ENCODE measurements at regions not wholly inside any gene's neighbourhood (a gene's known extent, or its start where the extent isn't known, plus 50 kb on each side); places are given as distances from the start of the nearest gene placed in this dataset.

DNA sequence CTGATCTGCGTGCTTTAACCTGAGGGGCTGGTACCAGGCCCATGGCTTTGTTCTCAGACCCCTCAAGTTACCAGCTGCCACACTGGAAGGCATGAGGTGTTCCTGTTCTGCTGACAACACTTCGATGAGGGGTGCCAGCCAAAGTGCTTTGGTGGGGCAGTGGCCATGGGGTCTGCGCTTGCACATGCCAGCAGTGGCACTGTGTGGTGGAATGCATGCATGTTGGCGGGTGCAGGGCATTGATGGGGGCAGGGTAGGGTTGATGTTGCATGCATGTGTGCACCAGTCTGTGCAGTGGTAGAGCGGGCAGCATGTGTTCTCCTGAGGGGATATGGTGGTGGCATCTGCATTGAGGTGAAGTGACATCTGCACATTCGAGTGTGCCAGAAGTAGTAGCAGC is 497.0 kb downstream of the SQOR start:
- no peaks in the 10 kb centered on the region for H3K27me3 Mint-ChIP-seq
- no peaks in the 10 kb centered on the region for H3K36me3 Mint-ChIP-seq

DNA sequence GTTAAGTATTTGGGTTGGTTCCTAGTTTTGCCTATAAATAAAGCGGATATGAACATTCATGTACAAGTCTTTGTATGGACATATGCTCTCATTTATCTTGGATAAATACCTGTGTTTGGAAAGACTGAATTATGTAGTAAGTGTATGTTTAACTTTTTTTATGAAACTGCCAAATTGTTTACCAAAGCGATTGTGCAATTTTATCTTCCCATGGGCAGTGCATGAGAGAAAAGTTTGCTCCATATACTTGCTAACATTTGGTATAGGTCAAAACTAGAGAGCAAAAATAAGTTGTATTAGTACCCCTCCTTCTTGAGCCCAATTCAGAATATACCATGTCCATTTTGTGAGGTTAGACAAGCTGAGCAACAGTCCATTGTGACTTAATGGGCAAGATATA is 502.6 kb downstream of the SQOR start:
- no peak overlapping the region for H3K27ac Mint-ChIP-seq
- peaks cover 10% of the 10 kb centered on the region for H3K9me3 Mint-ChIP-seq (ENCODE audit: low read depth)
- no peak overlapping the region for H3K4me3 Mint-ChIP-seq
- H3K27me3 Mint-ChIP-seq, result no peaks in the 10 kb centered on the region
- H3K4me1 Mint-ChIP-seq, result no peaks in the 10 kb centered on the region
- CTCF ChIA-PET, result no interaction called here
- no peaks in the 10 kb centered on the region for H3K36me3 Mint-ChIP-seq
- DNase-seq (no peak), ATAC-seq (no peak)

More for the DNA sequence above, 497.0 kb downstream of the SQOR start:
- CTCF ChIA-PET, result no interaction called here
- no peak for ATAC-seq
- peaks cover 7% of the 10 kb centered on the region for H3K9me3 Mint-ChIP-seq (ENCODE audit: low read depth)
- H3K4me3 Mint-ChIP-seq, result no peak overlapping the region
- H3K27ac Mint-ChIP-seq, result no peak overlapping the region
- H3K4me1 Mint-ChIP-seq, result no peaks in the 10 kb centered on the region
- no peak for DNase-seq

DNA sequence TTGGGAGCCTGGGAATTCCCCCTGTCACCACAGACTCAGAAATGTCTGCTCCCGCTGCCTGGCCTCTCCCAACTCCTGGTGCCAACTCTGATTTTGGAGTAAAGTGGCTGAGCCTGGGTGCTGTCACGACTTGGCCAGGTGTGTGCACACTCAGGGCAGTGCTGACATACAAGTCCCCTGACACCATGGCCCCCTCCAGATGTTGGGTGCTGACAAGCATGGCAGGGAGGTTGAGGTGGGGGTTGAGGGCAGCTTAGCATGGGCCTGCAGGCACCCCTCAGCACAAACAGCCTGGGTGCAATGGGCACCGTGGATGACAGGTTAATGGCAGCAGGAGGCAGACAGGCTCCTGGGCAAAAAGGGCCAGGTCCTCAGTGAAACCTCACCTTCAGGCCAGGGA is 511.2 kb downstream of the SQOR start:
- Mint-ChIP-seq H3K4me1 (no peaks in the 10 kb centered on the region), H3K9me3 (ENCODE audit: low read depth) (peaks cover 6% of the 10 kb centered on the region), H3K27me3 (no peaks in the 10 kb centered on the region), H3K4me3 (no peak overlapping the region), H3K27ac (no peak overlapping the region), H3K36me3 (no peaks in the 10 kb centered on the region)
- CTCF ChIA-PET, result no interaction called here
- ATAC-seq, result no peak
- DNase-seq, result no peak

DNA sequence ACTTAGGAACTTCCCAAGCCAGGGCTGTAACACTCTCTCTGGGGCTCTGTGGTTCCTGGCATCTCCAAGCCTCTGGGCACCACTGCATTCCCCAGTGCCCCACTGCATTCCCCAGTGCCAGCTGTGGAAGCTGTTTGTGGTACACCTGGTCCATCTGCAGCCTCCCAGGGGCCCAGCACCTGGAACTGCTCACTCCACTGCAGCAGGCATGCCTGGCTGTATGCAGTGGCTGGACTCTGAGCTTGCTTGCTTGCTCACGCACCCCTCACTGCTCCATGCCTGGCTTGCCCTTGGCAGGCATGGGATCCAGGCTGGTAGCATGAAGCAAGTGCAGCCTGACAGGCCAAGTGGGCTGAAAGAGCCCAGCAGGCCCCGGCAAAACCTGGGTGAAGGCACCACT is 512.1 kb downstream of the SQOR start:
- Mint-ChIP-seq H3K4me1 (no peaks in the 10 kb centered on the region), H3K9me3 (ENCODE audit: low read depth) (peaks cover 3% of the 10 kb centered on the region), H3K27me3 (no peaks in the 10 kb centered on the region), H3K36me3 (no peaks in the 10 kb centered on the region), H3K4me3 (no peak overlapping the region), H3K27ac (no peak overlapping the region)
- CTCF ChIA-PET, result no interaction called here
- DNase-seq (no peak), ATAC-seq (no peak)

DNA sequence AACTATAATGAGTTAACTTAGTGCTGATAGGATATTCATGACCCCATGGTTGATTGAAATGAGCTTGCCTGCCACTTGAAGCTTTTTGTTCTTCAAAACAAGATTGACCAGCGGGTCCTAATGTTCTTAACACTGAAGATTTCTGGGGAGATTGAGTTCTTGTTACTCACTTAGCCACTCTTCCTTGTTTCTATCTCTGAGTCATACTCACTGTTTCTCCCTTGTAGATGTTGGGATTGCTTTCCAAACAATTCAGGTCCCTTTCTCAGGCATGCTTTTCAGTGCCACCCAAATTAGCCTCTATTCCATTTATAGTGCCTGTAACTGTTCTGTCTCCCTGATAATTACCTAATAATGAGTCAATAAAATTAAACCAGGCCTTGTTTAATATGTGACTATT is 517.0 kb downstream of the SQOR start:
- Mint-ChIP-seq H3K27me3 (no peaks in the 10 kb centered on the region), H3K9me3 (ENCODE audit: low read depth) (no peaks in the 10 kb centered on the region), H3K36me3 (no peaks in the 10 kb centered on the region), H3K4me1 (no peaks in the 10 kb centered on the region), H3K4me3 (no peak overlapping the region), H3K27ac (no peak overlapping the region)
- no peak for DNase-seq
- CTCF ChIA-PET, result no interaction called here
- ATAC-seq, result no peak

DNA sequence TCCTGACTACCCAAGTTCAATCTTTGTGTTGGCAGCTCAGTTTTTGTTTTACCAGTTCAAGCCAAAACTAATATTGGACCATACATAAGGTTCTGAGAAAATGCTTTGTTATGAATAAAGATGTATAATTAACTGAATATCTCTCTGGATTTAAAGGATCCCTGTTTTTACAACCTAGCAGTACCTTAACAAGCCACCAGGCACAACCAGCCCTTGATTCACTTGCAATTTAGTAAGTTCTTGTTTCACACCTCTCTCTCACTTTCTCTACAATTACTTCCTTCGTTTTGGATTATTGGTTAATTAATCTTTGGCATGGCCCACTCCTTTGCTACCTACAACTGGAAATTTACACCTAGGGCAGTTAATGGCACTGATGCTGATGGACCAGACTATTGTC is 531.9 kb downstream of the SQOR start:
- Mint-ChIP-seq H3K4me3 (no peak overlapping the region), H3K9me3 (ENCODE audit: low read depth) (peaks cover 18% of the 10 kb centered on the region), H3K27ac (no peak overlapping the region), H3K27me3 (no peaks in the 10 kb centered on the region), H3K36me3 (no peaks in the 10 kb centered on the region), H3K4me1 (no peaks in the 10 kb centered on the region)
- DNase-seq, result no peak
- ATAC-seq, result no peak
- CTCF ChIA-PET, result no interaction called here

DNA sequence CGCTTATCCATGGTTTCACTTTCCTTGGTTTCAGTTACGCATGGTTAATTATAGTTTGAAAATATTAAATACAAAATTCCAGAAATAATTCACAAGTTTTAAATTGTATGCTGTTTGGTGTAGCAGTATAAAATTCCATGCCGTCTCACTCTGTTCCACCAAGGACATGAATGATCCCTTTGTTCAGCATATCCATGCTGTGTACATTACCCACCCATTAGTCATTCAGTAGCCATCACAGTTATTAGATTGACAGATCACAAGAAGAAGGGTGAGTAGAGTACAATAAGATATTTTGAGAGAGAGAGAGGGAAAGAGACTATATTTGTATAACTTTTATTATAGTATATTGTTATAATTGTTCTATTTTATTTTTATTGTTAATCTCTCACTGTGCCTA is 535.5 kb downstream of the SQOR start:
- CTCF ChIA-PET, result no interaction called here
- H3K4me1 Mint-ChIP-seq, result no peaks in the 10 kb centered on the region
- no peaks in the 10 kb centered on the region for H3K36me3 Mint-ChIP-seq
- H3K4me3 Mint-ChIP-seq, result no peak overlapping the region
- H3K27ac Mint-ChIP-seq, result no peak overlapping the region
- H3K27me3 Mint-ChIP-seq, result no peaks in the 10 kb centered on the region
- ATAC-seq (no peak), DNase-seq (no peak)
- H3K9me3 Mint-ChIP-seq (ENCODE audit: low read depth), result peaks cover 18% of the 10 kb centered on the region

DNA sequence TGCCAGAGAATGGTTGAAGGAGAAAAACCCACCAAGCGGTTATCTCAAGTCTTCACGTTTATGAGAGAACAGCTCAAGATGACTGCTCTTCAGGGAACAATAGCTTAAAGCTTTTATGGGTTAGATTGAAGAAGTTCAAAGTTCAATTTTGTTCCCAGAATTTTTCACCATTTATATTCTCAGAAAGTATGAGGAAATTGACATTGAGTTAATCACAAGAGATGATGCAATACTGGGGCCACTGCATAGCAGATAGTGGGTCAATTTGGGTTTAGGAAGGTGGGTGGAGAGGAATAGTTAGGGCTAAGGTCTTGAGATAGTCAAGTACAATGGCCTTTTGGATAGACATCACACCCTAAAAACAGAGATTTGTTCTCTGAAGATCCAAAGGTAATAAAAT is 539.3 kb downstream of the SQOR start:
- Mint-ChIP-seq H3K27me3 (no peaks in the 10 kb centered on the region), H3K27ac (no peak overlapping the region), H3K36me3 (no peaks in the 10 kb centered on the region), H3K4me1 (no peaks in the 10 kb centered on the region), H3K9me3 (ENCODE audit: low read depth) (peaks cover 5% of the 10 kb centered on the region), H3K4me3 (no peak overlapping the region)
- no peak for DNase-seq
- no peak for ATAC-seq
- CTCF ChIA-PET, result no interaction called here

DNA sequence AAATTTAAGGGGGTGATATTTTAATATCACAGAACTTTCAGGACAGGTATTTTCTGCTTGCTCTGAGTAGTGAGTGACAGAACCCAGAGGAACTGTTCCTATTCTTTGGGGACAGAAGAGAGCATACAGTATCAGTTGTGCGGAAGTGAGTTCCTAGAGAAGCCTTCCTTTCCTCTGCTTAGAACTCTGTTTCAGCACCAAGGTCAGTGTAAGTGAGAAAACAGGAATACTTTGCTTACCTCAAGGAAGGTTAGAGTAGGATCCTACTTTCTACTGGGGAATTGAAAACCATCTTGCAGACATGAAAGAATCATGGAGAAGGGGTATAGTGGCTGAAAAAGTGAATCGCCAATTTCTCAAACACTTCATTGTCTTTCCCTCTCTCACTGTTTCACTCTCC is 542.4 kb downstream of the SQOR start:
- Mint-ChIP-seq H3K27ac (no peak overlapping the region), H3K27me3 (no peaks in the 10 kb centered on the region), H3K9me3 (ENCODE audit: low read depth) (peaks cover 5% of the 10 kb centered on the region), H3K36me3 (no peaks in the 10 kb centered on the region), H3K4me1 (no peaks in the 10 kb centered on the region), H3K4me3 (no peak overlapping the region)
- CTCF ChIA-PET, result no interaction called here
- DNase-seq (no peak), ATAC-seq (no peak)

DNA sequence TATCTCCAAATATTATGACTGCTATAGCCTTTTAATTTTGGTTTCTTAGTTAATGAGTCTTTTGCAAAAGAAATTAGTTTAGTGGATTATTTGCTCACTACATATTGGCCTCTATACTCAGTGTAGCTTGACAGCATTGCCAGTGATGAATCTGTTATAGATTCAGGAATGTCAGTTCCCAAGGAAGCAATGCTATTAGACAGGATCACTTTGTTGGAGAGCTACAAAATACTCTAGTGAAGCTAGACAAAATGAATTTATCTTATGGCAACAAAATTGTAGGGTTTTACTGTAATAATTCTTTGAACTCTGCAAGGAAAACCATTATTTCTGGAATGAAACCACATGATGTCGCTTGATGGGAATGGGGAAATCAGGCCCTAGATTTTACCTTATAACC is 543.3 kb downstream of the SQOR start:
- Mint-ChIP-seq H3K4me1 (no peaks in the 10 kb centered on the region), H3K36me3 (no peaks in the 10 kb centered on the region), H3K9me3 (ENCODE audit: low read depth) (peaks cover 5% of the 10 kb centered on the region), H3K27ac (no peak overlapping the region), H3K4me3 (no peak overlapping the region), H3K27me3 (no peaks in the 10 kb centered on the region)
- CTCF ChIA-PET, result no interaction called here
- DNase-seq, result no peak
- no peak for ATAC-seq

DNA sequence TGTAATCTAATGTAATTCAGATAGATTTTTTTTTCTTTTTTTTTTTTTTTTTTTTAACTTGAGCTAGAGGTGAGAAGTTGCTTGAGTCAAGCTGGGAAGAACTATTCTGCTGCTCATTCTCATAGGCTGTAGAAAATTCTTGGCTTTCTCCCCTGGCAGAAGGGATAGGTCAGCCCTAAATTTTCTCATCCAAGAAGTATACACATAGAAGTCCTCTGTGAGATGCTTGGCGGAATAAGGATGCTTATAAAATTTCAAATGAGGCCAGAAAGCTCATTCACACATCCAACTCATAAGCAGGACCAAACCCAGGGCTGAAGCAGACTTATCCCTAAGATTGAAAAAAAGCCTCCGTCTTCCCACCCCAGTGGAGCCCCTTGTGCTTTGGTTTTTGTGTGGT is 572.5 kb downstream of the SQOR start:
- ATAC-seq, result no peak
- Mint-ChIP-seq H3K9me3 (ENCODE audit: low read depth) (peaks cover 13% of the 10 kb centered on the region), H3K4me1 (no peaks in the 10 kb centered on the region), H3K36me3 (no peaks in the 10 kb centered on the region), H3K4me3 (no peak overlapping the region), H3K27ac (no peak overlapping the region), H3K27me3 (no peaks in the 10 kb centered on the region)
- no peak for DNase-seq
- CTCF ChIA-PET, result interaction anchor here (0.7 kb wide), 1 partner anchor 67 kb away, joined by 5 read pairs; no protein-coding TSS in a partner anchor

DNA sequence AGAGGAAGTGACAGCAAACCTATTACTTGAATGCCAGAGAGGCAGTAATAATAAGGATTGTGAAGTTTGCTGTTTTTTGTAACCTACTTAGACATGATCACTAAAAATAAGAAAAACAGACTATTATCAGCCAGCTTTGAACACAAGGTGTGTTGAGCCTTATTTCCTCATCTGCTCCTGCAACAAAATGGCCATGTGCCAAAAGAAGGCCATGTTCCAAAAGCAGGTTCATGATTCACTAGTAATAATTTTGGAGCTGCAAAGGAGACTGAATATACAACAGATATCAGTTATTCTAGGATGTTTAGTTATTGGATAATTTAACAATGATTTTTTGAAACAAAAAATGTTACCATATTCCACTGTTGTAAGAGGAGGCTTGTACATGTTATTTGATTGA is 578.7 kb downstream of the SQOR start:
- peaks cover 14% of the 10 kb centered on the region for H3K9me3 Mint-ChIP-seq (ENCODE audit: low read depth)
- DNase-seq, result no peak
- H3K36me3 Mint-ChIP-seq, result no peaks in the 10 kb centered on the region
- CTCF ChIA-PET, result no interaction called here
- no peak overlapping the region for H3K27ac Mint-ChIP-seq
- no peak for ATAC-seq
- no peaks in the 10 kb centered on the region for H3K27me3 Mint-ChIP-seq
- H3K4me1 Mint-ChIP-seq, result no peaks in the 10 kb centered on the region
- no peak overlapping the region for H3K4me3 Mint-ChIP-seq

DNA sequence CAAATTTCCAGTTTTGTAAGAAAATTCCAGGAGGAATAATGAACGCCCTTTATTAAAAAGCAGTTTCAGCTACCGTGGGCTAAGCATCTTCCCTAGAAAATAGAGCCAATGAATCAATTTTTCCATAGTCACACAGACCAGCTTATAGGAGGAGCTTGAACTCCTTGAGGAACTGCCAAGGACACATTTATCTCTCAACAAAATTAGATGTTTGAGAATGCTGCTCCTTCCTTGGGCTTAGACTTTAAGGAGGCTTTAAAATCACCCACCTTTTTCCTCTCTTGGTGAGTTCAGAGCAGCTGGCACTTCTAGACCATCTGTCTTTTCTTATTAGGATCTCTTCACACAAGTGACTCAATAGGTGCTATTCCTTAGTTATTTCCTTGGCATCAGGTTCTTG is 588.0 kb downstream of the SQOR start:
- DNase-seq (no peak), ATAC-seq (no peak)
- peaks cover 10% of the 10 kb centered on the region for H3K9me3 Mint-ChIP-seq (ENCODE audit: low read depth)
- no peak overlapping the region for H3K27ac Mint-ChIP-seq
- no peaks in the 10 kb centered on the region for H3K4me1 Mint-ChIP-seq
- H3K36me3 Mint-ChIP-seq, result no peaks in the 10 kb centered on the region
- no peak overlapping the region for H3K4me3 Mint-ChIP-seq
- H3K27me3 Mint-ChIP-seq, result no peaks in the 10 kb centered on the region
- CTCF ChIA-PET, result no interaction called here

DNA sequence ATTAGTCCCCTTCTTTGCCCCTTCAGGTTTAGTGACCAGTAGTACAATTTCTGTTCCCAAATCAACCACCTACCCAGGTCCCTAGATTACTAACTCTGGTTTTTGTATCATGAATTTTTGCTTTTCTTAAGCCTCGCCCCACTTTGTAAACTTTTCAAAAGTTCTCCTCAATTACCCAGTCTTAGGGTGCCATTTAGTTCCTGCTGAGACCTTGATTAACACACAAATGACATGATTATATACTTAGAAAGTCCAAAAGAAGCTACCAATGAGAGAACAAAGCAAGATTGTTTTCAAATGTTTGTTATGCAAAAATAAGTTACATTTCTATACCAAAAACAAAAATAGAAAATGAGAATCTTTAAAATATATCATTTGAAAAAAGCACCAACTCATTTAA is 594.4 kb downstream of the SQOR start:
- H3K27ac Mint-ChIP-seq, result no peak overlapping the region
- peaks cover 3% of the 10 kb centered on the region for H3K9me3 Mint-ChIP-seq (ENCODE audit: low read depth)
- DNase-seq, result no peak

DNA sequence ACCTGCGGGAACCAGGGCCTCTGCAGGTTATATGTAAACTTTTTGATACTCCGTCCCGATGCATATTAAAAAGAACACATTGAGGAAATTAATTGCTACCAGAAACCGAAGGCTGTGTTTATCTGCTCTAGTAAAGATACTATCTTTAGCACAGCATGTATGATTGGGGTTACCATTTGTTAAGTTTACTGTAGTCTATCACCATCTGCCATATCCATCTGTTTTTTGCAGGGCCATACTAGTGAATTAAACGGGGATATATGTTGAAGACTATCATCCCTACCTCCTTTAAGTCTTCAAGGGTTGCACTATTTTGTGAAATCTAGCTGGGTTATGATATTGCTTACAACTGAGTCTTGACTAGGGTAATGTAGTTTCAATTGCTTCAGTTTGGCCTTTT is 597.0 kb downstream of the SQOR start:
- H3K27ac Mint-ChIP-seq, result no peak overlapping the region
- no peaks in the 10 kb centered on the region for H3K36me3 Mint-ChIP-seq
- DNase-seq (no peak), ATAC-seq (no peak)
- no peaks in the 10 kb centered on the region for H3K4me1 Mint-ChIP-seq
- peaks cover 3% of the 10 kb centered on the region for H3K9me3 Mint-ChIP-seq (ENCODE audit: low read depth)
- CTCF ChIA-PET, result no interaction called here
- no peak overlapping the region for H3K4me3 Mint-ChIP-seq
- H3K27me3 Mint-ChIP-seq, result no peaks in the 10 kb centered on the region

More for the DNA sequence above, 594.4 kb downstream of the SQOR start:
- no peaks in the 10 kb centered on the region for H3K4me1 Mint-ChIP-seq
- no peak for ATAC-seq
- H3K36me3 Mint-ChIP-seq, result no peaks in the 10 kb centered on the region
- CTCF ChIA-PET, result no interaction called here
- no peak overlapping the region for H3K4me3 Mint-ChIP-seq
- H3K27me3 Mint-ChIP-seq, result no peaks in the 10 kb centered on the region

All from activated CD8-positive, alpha-beta memory T cell treated with anti-CD3 and anti-CD28 coated beads, Interleukin-2, amount 10 ng/mL, durations not matched to agents 7 days and 5 days (primary cell).